GM20431 (cell line): ENCODE measurements at regions not wholly inside any gene's neighbourhood (a gene's known extent, or its start where the extent isn't known, plus 50 kb on each side); places are given as distances from the start of the nearest gene placed in this dataset.

Experiments
- in situ Hi-C: fragments of 300-500 bp; cut with MseI, MboI; formaldehyde crosslinking; loops from one replicate; pipeline ENCODE4 v1.15.0; 2020; ENCODE audit warnings: low sequenced_read_pairs; ENCODE audit not compliant: unreplicated experiment

- in situ Hi-C loops = loop anchor here (25.0 kb wide), 1 partner anchor 102 kb away; no protein-coding TSS in a partner anchor
Observed at GRCh38 chr4:54539500-54540029, 118.2 kb upstream of the KIT start.

- in situ Hi-C loops = loop anchor here (25.0 kb wide), 1 partner anchor 104 kb away; no protein-coding TSS in a partner anchor
Observed at GRCh38 chr4:54540931-54541330, 116.8 kb upstream of the KIT start.

- in situ Hi-C loops = loop anchor here (25.0 kb wide), 1 partner anchor 104 kb away; no protein-coding TSS in a partner anchor
Observed at GRCh38 chr4:54541426-54542118, 116.2 kb upstream of the KIT start.

GRCh38 chr4:54542119-54542438, 115.7 kb upstream of the KIT start:
- in situ Hi-C loops = loop anchor here (25.0 kb wide), 1 partner anchor 105 kb away; no protein-coding TSS in a partner anchor

- in situ Hi-C loops = loop anchor here (25.0 kb wide), 1 partner anchor 105 kb away; no protein-coding TSS in a partner anchor
Observed at GRCh38 chr4:54542540-54543041, 115.2 kb upstream of the KIT start.

- in situ Hi-C loops = loop anchor here (25.0 kb wide), 1 partner anchor 106 kb away; no protein-coding TSS in a partner anchor
Observed at GRCh38 chr4:54543088-54543795, 114.5 kb upstream of the KIT start.

- in situ Hi-C loops = loop anchor here (25.0 kb wide), 1 partner anchor 109 kb away; no protein-coding TSS in a partner anchor
Observed at GRCh38 chr4:54545663-54546424, 111.9 kb upstream of the KIT start.

GRCh38 chr4:54547299-54548097, 110.3 kb upstream of the KIT start:
- in situ Hi-C loops = loop anchor here (25.0 kb wide), 1 partner anchor 110 kb away; no protein-coding TSS in a partner anchor

- in situ Hi-C loops = loop anchor here (25.0 kb wide), 1 partner anchor 111 kb away; no protein-coding TSS in a partner anchor
Observed at GRCh38 chr4:54548098-54548620, 109.6 kb upstream of the KIT start.

- in situ Hi-C loops = loop anchor here (25.0 kb wide), 1 partner anchor 112 kb away; no protein-coding TSS in a partner anchor
Observed at GRCh38 chr4:54548831-54549460, 108.8 kb upstream of the KIT start.

- in situ Hi-C loops = loop anchor here (25.0 kb wide), 1 partner anchor 188 kb away; no protein-coding TSS in a partner anchor
Observed at GRCh38 chr4:54550395-54551171, 107.2 kb upstream of the KIT start.

- in situ Hi-C loops = loop anchor here (25.0 kb wide), 1 partner anchor 191 kb away; no protein-coding TSS in a partner anchor
Observed at GRCh38 chr4:54553001-54553400, 104.8 kb upstream of the KIT start.

- in situ Hi-C loops = loop anchor here (25.0 kb wide), 1 partner anchor 192 kb away; no protein-coding TSS in a partner anchor
Observed at GRCh38 chr4:54554339-54554990, 103.3 kb upstream of the KIT start.

- in situ Hi-C loops = loop anchor here (25.0 kb wide), 1 partner anchor 194 kb away; no protein-coding TSS in a partner anchor
Observed at GRCh38 chr4:54556051-54556450, 101.7 kb upstream of the KIT start.

GRCh38 chr4:54556587-54556986, 101.2 kb upstream of the KIT start:
- in situ Hi-C loops = loop anchor here (25.0 kb wide), 1 partner anchor 194 kb away; no protein-coding TSS in a partner anchor

- in situ Hi-C loops = loop anchor here (25.0 kb wide), 1 partner anchor 197 kb away; no protein-coding TSS in a partner anchor
Observed at GRCh38 chr4:54558889-54559677, 98.7 kb upstream of the KIT start.
